Non-pigmented ciliary epithelial cell (primary cell): ENCODE measurements at regions not wholly inside any gene's neighbourhood (a gene's known extent, or its start where the extent isn't known, plus 50 kb on each side); places are given as distances from the start of the nearest gene placed in this dataset.
"Not testable (repeated sequence)": the region's sequence is repeated elsewhere in the genome, so short reads cannot be mapped to it uniquely, and the experiment has no call there.

Experiments
- DNase-seq: peaks from one replicate; pipeline ENCODE4 v3.0.0-alpha.2; 2010; ENCODE audit warnings: low read depth

GRCh38 chr3:10703875-10704274, 112.2 kb upstream of the SLC6A11 start:
- DNase-seq, result no peak

DNA sequence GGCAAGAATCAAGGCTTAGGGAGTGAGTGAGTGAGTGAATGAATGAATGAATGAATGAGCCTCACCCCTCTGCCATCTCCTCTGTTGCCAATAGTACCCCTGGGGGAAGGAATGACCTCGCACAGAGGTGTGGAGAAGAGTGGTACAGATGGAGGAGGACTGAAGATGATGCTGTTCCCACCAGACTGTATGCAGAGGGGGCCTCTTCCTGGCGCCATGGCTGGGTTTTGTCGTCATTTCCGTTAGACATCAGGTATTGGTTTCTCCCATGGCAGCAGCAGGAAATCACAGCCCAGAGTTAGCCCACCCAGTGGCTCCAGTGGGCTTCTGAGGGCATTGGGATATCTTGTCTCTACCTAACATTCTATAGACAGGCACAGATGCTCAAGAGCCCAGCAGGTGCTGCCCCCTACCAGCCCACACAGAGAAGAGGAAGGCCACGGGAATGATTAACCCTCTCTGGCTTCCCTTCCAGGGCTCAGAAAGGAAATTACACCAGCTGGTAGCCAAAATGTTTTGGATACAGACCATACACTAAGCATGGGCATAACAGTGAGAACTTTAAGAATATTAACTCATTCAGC, 109.8 kb upstream of the SLC6A11 start:
- no peak for DNase-seq

- DNase-seq, result no peak
These were observed 109.2 kb upstream of the SLC6A11 start for GRCh38 chr3:10706740-10707399.

- no peak for DNase-seq
These were observed 108.4 kb upstream of the SLC6A11 start for GRCh38 chr3:10707400-10708215.

DNA sequence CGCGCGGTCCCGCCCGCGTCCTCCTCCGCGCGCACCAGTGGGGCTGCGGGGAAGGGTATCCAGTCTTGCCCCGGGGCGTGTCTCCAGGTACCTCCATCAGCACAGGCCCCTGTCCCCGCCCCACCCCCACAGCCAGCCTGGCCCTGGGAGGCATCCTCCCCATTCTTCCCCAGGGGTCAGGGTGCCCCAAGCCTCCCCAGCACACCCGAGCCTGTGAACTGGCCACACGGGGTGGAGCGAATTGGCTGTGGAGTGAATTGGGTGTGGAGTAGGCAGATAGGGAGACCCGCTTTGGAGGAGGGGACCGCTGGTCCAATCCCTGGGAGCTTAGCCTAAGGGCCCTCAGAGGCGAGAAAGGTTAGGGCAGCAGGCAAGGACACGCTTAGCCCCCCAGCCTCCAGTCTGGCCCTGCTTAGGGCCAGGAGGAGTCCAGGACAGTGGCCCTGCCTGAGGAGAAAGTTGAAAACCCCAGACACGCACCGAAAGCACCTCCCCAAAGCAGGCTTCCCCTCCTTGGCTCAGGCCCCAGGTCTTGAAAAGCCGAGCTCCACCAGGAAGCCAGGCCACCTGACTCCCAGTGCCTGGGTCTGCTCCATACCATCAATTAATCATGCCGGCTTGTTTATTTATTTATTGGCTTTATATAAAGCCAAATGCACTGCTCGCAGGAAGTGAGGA, 107.7 kb upstream of the SLC6A11 start:
- DNase-seq, result no peak

GRCh38 chr3:10709110-10709781, 106.8 kb upstream of the SLC6A11 start:
- DNase-seq, result no peak

DNA sequence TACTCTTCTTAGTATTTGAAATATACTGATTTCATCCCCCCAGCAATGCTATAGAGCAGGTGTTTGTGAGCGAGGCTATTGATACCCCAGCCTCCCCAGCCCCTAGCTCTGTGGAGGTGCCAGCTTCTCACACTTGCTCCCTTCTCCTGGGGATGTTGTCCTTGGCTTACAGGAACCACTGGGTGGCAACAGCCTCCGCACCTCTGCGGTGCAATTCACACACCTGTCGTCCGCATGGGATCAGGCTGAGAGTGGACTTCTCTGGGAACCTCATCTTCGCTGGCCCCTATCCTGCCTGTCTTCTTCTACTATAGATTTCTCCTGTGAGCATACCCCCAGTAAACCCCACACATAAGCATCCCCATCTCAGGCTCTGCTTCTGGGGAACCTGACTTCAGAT, 103.9 kb upstream of the SLC6A11 start:
- DNase-seq, result no peak

DNA sequence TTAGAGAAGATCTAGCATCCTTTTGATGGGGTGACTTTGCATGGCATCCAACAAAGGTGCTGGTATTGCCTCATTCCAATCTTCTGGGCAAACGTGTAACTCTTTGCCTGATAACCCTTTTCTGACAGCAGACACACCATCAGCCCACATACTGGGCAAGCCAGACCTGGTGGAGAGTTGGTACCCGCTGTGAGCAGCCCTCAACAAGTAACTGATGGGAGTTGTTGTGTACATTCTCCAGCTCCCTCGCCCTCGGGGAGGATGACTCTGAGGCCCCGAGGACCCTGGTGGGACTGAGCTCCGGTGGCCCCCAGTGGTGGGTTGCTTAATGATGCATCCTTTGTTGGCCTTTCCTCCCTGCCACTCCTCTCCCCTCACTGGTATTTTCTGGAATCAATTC, 102.4 kb upstream of the SLC6A11 start:
- no peak for DNase-seq

GRCh38 chr3:10715886-10716285, 100.1 kb upstream of the SLC6A11 start:
- DNase-seq, result no peak

- DNase-seq, result no peak
These were observed 99.1 kb upstream of the SLC6A11 start for GRCh38 chr3:10716964-10717363.

GRCh38 chr3:10717756-10718155, 98.3 kb upstream of the SLC6A11 start:
- no peak for DNase-seq

DNA sequence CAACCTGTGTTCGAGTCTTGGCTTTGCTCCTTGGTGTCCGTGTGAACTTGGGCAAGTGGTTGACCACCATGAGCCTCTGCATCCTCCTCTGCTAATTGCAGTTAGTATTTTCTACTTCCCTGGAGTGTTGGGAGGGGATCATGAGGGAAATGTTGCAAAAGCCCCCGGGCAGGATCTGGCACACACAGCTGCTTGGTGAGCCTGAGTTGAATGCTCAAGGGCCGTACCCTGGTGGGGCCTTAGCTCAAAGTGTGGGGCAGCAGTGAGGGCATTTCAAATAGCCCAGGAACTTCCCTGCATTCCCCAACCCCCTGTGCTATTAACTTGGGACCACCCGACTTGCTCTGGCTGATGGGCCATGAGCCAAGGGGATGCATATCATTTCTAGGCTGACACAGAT, 94.9 kb upstream of the SLC6A11 start:
- no peak for DNase-seq

GRCh38 chr3:10722911-10723310, 93.1 kb upstream of the SLC6A11 start:
- DNase-seq, result no peak

DNA sequence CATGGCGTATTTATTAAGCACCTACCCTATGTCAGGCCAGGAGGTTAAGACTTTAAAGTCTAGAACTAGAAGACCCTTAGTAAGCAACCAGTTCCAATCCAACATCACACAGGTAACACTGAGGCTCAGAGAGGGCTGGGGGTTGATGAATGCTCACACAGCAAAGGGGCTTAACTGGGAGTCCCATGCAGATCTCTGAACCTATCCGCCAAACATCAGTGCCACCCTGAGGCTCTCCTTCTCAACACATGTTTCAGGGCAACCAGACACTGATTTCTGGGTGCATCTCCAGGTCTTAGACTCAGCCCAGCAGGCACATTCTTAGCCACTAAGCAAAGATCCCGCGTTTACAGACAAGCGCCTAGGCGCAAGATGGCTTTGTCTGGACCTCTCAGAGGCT, 92.0 kb upstream of the SLC6A11 start:
- DNase-seq, result no peak

DNA sequence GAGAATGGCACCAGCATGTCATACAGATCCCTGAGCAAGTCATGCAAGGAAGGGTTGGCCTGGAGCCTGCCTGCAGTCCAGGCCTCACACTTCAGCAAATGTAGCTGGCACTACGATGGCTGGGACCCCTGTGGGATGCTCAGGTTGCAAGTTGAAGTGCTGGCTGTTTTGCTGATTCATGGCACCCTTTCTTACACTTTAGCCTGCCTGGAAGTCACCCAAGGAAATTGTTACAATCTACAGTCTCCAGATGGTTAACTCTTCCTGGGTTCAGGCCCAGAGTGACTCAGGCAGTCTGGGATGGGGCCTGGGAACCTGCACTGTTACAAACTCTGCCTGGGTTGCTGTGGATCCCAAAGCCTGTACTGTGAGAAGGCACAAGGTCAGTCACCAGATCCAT, 91.0 kb upstream of the SLC6A11 start:
- DNase-seq, result no peak

DNA sequence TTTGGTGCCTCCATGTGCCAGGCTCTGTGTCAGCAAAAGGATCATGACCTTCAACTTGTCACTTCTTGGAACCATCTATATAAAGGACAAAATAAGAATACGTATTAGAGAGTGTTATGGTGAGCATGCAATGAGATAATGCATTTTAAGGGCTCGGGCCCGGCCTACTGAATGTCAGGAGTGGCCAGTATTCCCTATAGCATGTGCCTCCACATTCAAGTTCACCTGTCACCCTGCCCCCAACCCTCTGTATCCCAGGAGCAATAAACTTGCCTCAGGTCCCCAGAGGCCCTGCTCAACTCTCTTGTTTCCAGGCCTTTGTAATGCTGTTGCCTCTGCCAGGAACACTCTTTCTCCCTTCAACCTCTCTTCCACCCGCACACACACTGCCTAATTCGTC, 90.2 kb upstream of the SLC6A11 start:
- DNase-seq, result no peak

- no peak for DNase-seq
These were observed 89.2 kb upstream of the SLC6A11 start for GRCh38 chr3:10726787-10727186.

- DNase-seq, result no peak
These were observed 86.6 kb upstream of the SLC6A11 start for GRCh38 chr3:10729439-10729838.

GRCh38 chr3:10732292-10732691, 83.7 kb upstream of the SLC6A11 start:
- DNase-seq, result no peak

- no peak for DNase-seq
These were observed 82.7 kb upstream of the SLC6A11 start for GRCh38 chr3:10733297-10733696.

DNA sequence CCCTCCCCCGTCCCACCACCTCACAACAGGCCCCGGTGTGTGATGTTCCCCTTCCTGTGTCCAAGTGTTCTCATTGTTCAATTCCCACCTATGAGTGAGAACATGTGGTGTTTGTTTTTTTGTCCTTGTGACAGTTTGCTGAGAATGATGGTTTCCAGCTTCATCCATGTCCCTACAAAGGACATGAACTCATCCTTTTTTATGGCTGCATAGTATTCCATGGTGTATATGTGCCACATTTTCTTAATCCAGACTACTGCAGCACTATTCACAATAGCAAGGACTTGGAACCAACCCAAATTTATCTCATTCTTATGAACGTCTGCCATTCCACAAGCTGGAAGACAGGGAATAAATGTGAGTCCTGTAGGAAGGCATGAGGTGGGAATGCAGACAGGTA, 79.6 kb upstream of the SLC6A11 start:
- DNase-seq, result not testable (repeated sequence)

- no peak for DNase-seq
These were observed 78.2 kb upstream of the SLC6A11 start for GRCh38 chr3:10737785-10738184.
